K562 (cell line): ENCODE measurements at regions not wholly inside any gene's neighbourhood (a gene's known extent, or its start where the extent isn't known, plus 50 kb on each side); places are given as distances from the start of the nearest gene placed in this dataset.

Source experiments
- CHD7 ChIP-seq: fragments of 200-600 bp; sonication (generic); IDR thresholded peaks from one replicate; pipeline ENCODE4 v1.6.1; 2012; ENCODE audit warnings: mild to moderate bottlenecking, low read depth, low read length, inconsistent platforms
- CREB5 ChIP-seq: fragments of 250-450 bp; sonication (Bioruptor Pico); IDR thresholded peaks from 2 replicates; pipeline ENCODE4 v1.5.0; 2020; ENCODE audit warnings: mild to moderate bottlenecking
- HMG20A ChIP-seq: fragments of 450-650 bp; formaldehyde crosslinking; conservative IDR thresholded peaks from 2 replicates; pipeline ENCODE4 v1.4.0; 2020; ENCODE audit warnings: mild to moderate bottlenecking, mixed read lengths
- NCOA6 ChIP-seq: fragments of 450-650 bp; IDR thresholded peaks from 2 replicates; pipeline ENCODE4 v1.6.1; 2017; ENCODE audit warnings: mild to moderate bottlenecking
- NR4A1 ChIP-seq, 2 experiments: fragments of 250-450 bp in 1 of 2; fragments of 450-650 bp in 1 of 2; sonication (Bioruptor Pico) in 1 of 2; IDR thresholded peaks; 2 replicates each; pipeline versions ENCODE4 v1.4.0 to v1.6.1; 2016 to 2020; ENCODE audit warnings: mild to moderate bottlenecking in 2 of 2, missing compliant biosample characterization in 1 of 2, missing genetic modification characterization in 1 of 2, moderate library complexity in 1 of 2
- OTX1 ChIP-seq: fragments of 450-650 bp; formaldehyde crosslinking; IDR thresholded peaks from 2 replicates; pipeline ENCODE4 v1.4.0; 2022; ENCODE audit warnings: mild to moderate bottlenecking
- SAFB ChIP-seq: fragments of 200-400 bp; formaldehyde crosslinking; IDR thresholded peaks from 2 replicates; pipeline ENCODE4 v1.6.1; 2017; ENCODE audit warnings: low read depth, low read length, borderline replicate concordance
- SETDB1 ChIP-seq: IDR thresholded peaks from one replicate; pipeline ENCODE4 v1.6.1; 2012; ENCODE audit warnings: low read length, control low read depth, inconsistent platforms
- STAT5B ChIP-seq: fragments of 250-450 bp; sonication (Bioruptor Pico); IDR thresholded peaks from 2 replicates; pipeline ENCODE4 v1.8.0; 2021; ENCODE audit warnings: mild to moderate bottlenecking, inconsistent platforms
- ZNF263 ChIP-seq: sonication (generic); formaldehyde crosslinking; IDR thresholded peaks from 2 replicates; pipeline ENCODE4 v1.8.0; 2022; ENCODE audit warnings: mild to moderate bottlenecking, missing genetic modification reagents, borderline replicate concordance

GRCh38 chr3:168885028-168885427, 778.5 kb downstream of the MECOM start (continued):
- TF ChIP-seq CHD7 = no peak
- TF ChIP-seq ZNF263 (CRISPR knock-in tag) = no peak
- TF ChIP-seq NR4A1 (CRISPR knock-in tag; IDR thresholded peaks at IDR 0.05) = no peak
- no peak for TF ChIP-seq NR4A1 (tag; IDR thresholded peaks at IDR 0.05)
- no peak for TF ChIP-seq SAFB
- no peak for TF ChIP-seq STAT5B (CRISPR knock-in tag)
- no peak for TF ChIP-seq HMG20A (CRISPR knock-in tag)
- no peak for TF ChIP-seq SETDB1
- no peak for TF ChIP-seq CREB5 (CRISPR knock-in tag)
- no peak for TF ChIP-seq OTX1 (CRISPR knock-in tag)
- no peak for TF ChIP-seq NCOA6
- TF ChIP-seq, all 486 proteins: peak for 0
